GM19043 (cell line): ENCODE measurements at regions not wholly inside any gene's neighbourhood (a gene's known extent, or its start where the extent isn't known, plus 50 kb on each side); places are given as distances from the start of the nearest gene placed in this dataset.
"Not testable (repeated sequence)": the region's sequence is repeated elsewhere in the genome, so short reads cannot be mapped to it uniquely, and the experiment has no call there.

Experiments
- ATAC-seq: cut with Tn5 transposase; IDR thresholded peaks from one replicate; pipeline ENCODE4 v1.9.1; 2021; ENCODE audit warnings: low read depth; ENCODE audit not compliant: unreplicated experiment

DNA sequence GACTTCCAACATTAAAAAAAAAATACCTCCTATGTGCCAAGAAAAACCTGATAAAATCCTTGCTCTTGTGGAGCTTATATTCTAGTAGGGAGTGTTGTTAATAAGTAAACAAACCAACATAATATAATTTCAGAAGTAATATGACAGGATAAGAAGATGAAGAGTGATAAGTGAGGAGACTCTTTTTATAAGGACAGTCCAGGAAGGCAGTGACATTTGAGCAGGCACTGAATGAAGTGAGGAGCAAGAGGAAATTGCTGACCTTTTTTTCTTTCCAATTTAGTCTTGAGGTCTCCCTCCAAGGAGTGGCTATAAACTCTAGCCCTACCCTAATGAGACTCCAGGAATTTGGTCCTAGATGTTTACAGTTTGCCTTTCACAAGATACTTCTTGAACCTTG, 715.7 kb downstream of the SLITRK1 start:
- no peak for ATAC-seq

- no peak for ATAC-seq
Observed at GRCh38 chr13:83162493-83162892, 719.8 kb downstream of the SLITRK1 start.

GRCh38 chr13:83153848-83154247, 728.4 kb downstream of the SLITRK1 start:
- no peak for ATAC-seq

- ATAC-seq = no peak
Observed at GRCh38 chr13:83151308-83151660, 731.0 kb downstream of the SLITRK1 start.

DNA sequence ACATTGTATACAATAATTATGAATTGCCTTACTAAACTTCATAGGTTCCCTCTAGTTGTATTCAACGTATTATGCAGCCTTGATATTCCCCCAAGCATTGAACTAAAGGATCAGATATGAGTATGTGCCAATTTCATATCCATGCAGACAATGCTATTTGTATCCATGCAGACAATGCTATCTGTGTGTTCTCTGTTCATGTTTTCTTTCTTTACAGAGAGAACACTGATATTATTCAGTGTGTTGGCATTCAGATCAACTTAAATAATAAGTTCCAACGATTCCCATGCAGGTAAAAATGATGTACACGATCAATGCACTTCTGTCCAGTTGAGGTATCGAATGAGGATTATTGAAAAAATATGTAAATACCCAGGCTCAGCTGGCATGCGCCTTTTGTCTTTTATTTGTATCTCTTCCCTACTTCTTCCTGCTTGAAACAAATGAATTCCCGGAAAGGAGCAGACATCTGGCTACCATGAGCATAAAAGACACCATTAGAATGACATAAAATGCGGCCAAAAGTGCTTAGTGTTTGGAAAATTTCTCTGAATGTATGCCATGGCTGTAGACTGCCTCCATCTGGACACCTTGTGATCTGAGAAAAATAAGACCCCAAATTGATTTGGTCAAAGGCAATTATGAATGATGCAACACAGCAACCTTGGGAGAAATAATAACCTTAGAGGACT, 731.5 kb downstream of the SLITRK1 start:
- no peak for ATAC-seq

DNA sequence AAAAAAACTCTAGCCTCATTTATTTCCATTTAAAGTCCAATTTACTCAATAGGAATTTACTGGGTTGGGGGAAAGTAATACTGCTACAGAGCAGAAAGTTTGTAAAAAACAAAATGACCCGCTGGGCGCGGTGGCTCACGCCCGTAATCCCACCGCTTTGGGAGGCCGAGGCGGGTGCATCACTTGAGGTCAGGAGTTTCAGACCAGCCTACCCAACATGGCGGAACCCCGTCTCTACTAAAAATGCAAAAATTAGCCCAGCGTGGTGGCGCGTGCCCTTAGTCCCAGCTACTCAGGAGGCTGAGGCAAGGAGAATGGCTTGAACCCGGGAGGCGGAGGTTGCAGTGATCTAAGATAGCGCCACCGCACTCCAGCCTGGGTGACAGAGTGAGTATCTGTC, 745.6 kb downstream of the SLITRK1 start:
- ATAC-seq = no peak

- no peak for ATAC-seq
Observed at GRCh38 chr13:83125791-83126190, 756.5 kb downstream of the SLITRK1 start.

- ATAC-seq = no peak
Observed at GRCh38 chr13:83121896-83122295, 760.4 kb downstream of the SLITRK1 start.

DNA sequence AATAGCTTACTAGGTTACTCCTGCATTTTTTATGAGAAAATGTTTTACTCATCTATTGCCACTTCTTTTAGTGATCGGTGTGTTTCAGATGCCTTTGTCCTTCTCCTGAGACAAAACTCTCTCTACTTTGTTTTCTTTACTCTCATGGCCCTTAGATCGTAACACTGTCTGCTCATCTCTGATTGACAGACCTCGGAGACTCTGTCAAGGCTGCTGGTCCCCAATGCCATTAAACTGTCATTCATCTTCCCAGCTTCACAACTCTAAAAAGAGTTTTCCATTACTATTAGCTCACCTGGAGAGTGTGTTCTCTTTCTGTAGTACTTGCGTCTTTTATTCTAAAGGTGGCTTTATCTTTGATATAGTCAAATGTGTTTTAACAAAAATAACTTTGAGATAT, 765.2 kb downstream of the SLITRK1 start:
- ATAC-seq = no peak

- ATAC-seq = not testable (repeated sequence)
Observed at GRCh38 chr13:83101574-83102247, 780.6 kb downstream of the SLITRK1 start.

- no peak for ATAC-seq
Observed at GRCh38 chr13:83100237-83100636, 782.0 kb downstream of the SLITRK1 start.

- no peak for ATAC-seq
Observed at GRCh38 chr13:83088858-83089257, 793.4 kb downstream of the SLITRK1 start.

DNA sequence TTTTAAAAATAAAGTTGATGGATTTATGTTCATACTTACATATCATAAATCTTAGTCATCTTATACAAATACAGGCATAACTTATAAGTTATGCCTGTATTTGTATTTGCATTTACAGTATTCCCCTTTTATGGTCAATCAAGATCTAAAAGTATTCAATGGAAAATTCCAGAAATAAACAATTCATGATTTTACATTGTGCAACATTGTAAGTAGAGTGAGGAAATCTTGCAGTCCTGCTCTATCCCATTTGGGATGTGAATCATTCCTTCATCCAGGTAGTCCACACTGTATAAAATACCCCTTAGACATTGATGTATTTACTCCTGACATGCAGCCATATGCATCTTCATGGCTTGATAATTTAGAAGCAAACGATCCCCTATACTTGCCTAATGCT, 795.3 kb downstream of the SLITRK1 start:
- ATAC-seq = no peak

DNA sequence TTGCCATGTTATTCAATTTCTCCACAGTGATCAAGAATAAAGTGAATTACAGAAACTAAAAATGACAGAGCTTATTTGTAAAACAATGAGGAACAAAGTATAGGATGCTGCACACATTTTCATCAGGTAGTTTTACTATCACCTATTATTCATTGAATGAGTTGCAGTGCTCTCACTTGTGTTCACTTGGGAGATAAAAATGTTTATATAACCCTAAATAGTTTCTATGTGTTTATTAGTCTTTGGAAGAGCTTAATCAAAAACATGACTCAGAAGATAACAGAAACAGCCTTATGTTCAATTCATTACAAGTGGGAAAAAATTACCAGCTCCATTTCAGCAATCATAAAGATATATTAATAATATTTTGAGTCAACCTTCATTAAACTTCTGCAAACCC, 796.2 kb downstream of the SLITRK1 start:
- ATAC-seq = no peak

DNA sequence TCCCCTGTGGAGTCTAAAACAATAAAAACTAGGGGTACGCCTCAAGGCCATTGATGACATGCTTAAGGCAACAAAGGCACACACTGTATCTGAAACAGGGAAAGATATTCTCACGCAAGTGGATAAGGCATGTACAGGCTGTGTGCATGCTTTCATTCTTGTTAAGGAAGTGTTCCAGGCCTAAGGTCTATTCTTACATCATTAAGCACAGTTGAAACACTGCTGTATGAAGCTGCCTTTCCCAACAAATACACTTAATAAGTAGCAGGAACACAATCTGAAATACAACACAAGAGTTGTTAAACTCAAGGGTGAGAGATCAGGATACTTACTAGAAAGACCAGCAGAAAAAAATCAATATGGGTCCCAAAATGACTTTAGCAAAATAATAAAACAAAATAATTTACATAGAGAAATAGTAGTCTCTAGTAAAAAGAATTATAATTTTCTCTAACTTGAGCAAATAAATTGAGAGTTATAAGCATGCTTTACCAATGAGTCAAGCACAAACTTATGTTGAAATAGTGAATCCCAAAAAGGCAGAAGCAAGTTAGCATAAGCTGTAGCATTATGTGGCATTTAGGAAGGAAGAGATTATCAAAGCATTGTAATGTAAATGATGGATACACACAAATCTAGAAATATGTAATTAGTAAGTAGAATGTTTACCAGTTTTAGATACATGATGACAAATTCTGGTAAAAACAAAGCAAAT, 796.9 kb downstream of the SLITRK1 start:
- no peak for ATAC-seq

DNA sequence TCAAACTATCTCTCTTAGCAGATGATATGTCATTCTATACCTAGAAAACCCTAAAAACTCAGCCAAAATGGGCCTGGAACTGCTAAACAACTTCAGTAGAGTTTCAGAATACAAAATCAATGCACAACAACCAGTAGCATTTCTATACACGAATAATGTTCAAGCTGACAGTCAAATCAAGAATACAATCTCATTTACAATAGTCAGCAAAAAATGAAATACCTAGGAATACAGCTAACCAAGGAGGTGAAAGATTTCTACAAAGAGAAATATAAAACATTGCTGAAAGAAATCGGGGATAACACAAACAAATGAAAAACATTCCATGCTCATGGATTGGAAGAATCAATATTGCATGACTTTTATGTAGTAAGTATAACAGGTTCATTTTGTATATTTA, 804.8 kb downstream of the SLITRK1 start:
- ATAC-seq = no peak

GRCh38 chr13:83073930-83074329, 808.3 kb downstream of the SLITRK1 start:
- not testable (repeated sequence) for ATAC-seq

DNA sequence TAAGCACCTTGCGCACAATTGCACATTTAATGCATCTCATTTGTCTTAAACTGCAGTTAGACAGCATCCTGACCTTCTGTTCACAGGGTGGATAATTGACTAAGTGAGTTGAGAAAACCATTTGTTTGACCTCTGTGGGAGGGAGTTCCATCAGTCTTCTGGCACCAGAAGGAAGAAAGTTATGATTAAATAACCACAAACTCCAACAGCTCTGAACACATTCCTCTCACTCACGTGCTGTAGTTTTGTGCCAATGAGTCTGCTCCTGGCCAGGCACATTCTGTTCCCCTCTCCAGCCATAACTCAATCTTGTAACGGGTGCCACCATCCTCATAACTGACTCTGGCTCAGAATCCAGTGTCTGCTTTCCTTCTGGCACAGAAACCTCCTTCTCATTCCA, 817.2 kb downstream of the SLITRK1 start:
- ATAC-seq = no peak

- ATAC-seq = no peak
Observed at GRCh38 chr13:83057119-83057518, 825.2 kb downstream of the SLITRK1 start.

- no peak for ATAC-seq
Observed at GRCh38 chr13:83056269-83056668, 826.0 kb downstream of the SLITRK1 start.

GRCh38 chr13:83048419-83048818, 833.9 kb downstream of the SLITRK1 start:
- no peak for ATAC-seq
